ENCODE measurements at regions not wholly inside any gene's neighbourhood (a gene's known extent, or its start where the extent isn't known, plus 50 kb on each side); places are given as distances from the start of the nearest gene placed in this dataset.

- no peak overlapping the region for H3K27ac ChIP-seq
- H3K4me3 ChIP-seq: no peak overlapping the region
- no peak for TF ChIP-seq CTCF (IDR thresholded peaks at IDR 0.05)
- no peak for DNase-seq (ENCODE audit: low spot score)
Measured at GRCh38 chr5:54725391-54726280, 208.1 kb downstream of the SNX18 start.

GRCh38 chr5:54722846-54723433 lies 205.4 kb downstream of the SNX18 start:
- no peak for DNase-seq (ENCODE audit: low spot score)
- TF ChIP-seq CTCF (IDR thresholded peaks at IDR 0.05): no peak
- no peak overlapping the region for H3K27ac ChIP-seq
- H3K4me3 ChIP-seq: no peak overlapping the region

GRCh38 chr5:54721951-54722654 lies 204.5 kb downstream of the SNX18 start:
- DNase-seq (ENCODE audit: low spot score): no peak

GRCh38 chr5:54721116-54721515 lies 203.6 kb downstream of the SNX18 start:
- no peak overlapping the region for H3K27ac ChIP-seq
- DNase-seq (ENCODE audit: low spot score): no peak
- no peak for TF ChIP-seq CTCF (IDR thresholded peaks at IDR 0.05)
- no peak overlapping the region for H3K4me3 ChIP-seq

More at GRCh38 chr5:54721951-54722654, 204.5 kb downstream of the SNX18 start:
- TF ChIP-seq CTCF (IDR thresholded peaks at IDR 0.05): no peak
- no peak overlapping the region for H3K27ac ChIP-seq
- H3K4me3 ChIP-seq: no peak overlapping the region

- peak overlapping the region in 1 of 2 donors; percentile 70 for H3K27ac ChIP-seq
- no peak overlapping the region for H3K4me3 ChIP-seq
- TF ChIP-seq CTCF (IDR thresholded peaks at IDR 0.05): no peak
- DNase-seq (ENCODE audit: low spot score): no peak
Measured at GRCh38 chr5:54720341-54720740, 202.8 kb downstream of the SNX18 start.

- DNase-seq (ENCODE audit: low spot score): no peak
- no peak for TF ChIP-seq CTCF (IDR thresholded peaks at IDR 0.05)
- Histone ChIP-seq H3K4me3 (peak overlapping the region; percentile 9), H3K27ac (peak overlapping the region; percentile 70 to 75)
Measured at GRCh38 chr5:54719384-54720283, 202.1 kb downstream of the SNX18 start.
